Adrenal gland (tissue), 5 donors: ENCODE measurements at regions not wholly inside any gene's neighbourhood (a gene's known extent, or its start where the extent isn't known, plus 50 kb on each side); places are given as distances from the start of the nearest gene placed in this dataset.

Experiments used
- CTCF ChIP-seq, 6 experiments: fragments of 450-650 bp in 4 of 6; fragments of 200-600 bp in 2 of 6; sonication (generic) in 1 of 6; IDR thresholded peaks; 1 replicate in 5 of 6; 2 replicates in 1 of 6; pipeline versions ENCODE4 v1.5.1 to v1.8.0; 2016 to 2021; ENCODE audit warnings: antibody characterized with exemption in 6 of 6, mild to moderate bottlenecking in 2 of 6, moderate library complexity in 1 of 6
- POLR2A ChIP-seq, 2 donors: fragments of 450-650 bp; IDR thresholded peaks; one replicate each; pipeline ENCODE4 v1.6.1; 2017; ENCODE audit warnings: antibody characterized with exemption in 2 of 2, mild to moderate bottlenecking in 2 of 2, moderate library complexity in 1 of 2
- donor health status: DM: no; HTN: no; CAD: no.

- TF ChIP-seq CTCF (IDR thresholded peaks at IDR 0.05) (no peak), POLR2A (IDR thresholded peaks at IDR 0.05) (no peak)
Observed at GRCh38 chr12:124434354-124434753, 133.1 kb downstream of the NCOR2 start.
